GM19351 (cell line): ENCODE measurements at regions not wholly inside any gene's neighbourhood (a gene's known extent, or its start where the extent isn't known, plus 50 kb on each side); places are given as distances from the start of the nearest gene placed in this dataset.
"Not testable (repeated sequence)": the region's sequence is repeated elsewhere in the genome, so short reads cannot be mapped to it uniquely, and the experiment has no call there.

Source experiments
- ATAC-seq: cut with Tn5 transposase; IDR thresholded peaks from one replicate; pipeline ENCODE4 v1.9.1; 2021; ENCODE audit warnings: mild to moderate bottlenecking, moderate library complexity; ENCODE audit not compliant: unreplicated experiment

- no peak for ATAC-seq
Measured at GRCh38 chr18:52228166-52228565, 111.8 kb upstream of the DCC start.

GRCh38 chr18:52236131-52236530 is 103.9 kb upstream of the DCC start:
- ATAC-seq: no peak

GRCh38 chr18:52237551-52237950 is 102.4 kb upstream of the DCC start:
- ATAC-seq: no peak

GRCh38 chr18:52242711-52243110 is 97.3 kb upstream of the DCC start:
- ATAC-seq: no peak

DNA sequence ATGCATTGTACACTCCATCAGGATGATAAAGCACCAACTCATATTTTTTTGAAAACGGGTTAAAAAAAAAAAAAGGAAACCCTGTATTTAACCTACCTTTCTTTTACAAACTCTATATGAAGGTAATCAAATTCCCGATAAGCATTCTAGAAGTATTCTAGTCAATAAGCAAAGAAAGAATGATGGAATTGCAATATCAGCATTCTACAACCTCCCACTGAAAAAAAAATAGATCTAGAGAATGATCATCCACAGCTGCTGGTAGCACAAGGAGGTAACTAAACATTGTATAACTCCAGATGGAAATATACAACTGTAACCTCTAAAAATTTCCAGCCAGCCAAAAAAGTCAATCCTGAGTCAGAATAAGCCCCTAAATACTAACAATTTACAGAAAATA is 95.3 kb upstream of the DCC start:
- no peak for ATAC-seq

DNA sequence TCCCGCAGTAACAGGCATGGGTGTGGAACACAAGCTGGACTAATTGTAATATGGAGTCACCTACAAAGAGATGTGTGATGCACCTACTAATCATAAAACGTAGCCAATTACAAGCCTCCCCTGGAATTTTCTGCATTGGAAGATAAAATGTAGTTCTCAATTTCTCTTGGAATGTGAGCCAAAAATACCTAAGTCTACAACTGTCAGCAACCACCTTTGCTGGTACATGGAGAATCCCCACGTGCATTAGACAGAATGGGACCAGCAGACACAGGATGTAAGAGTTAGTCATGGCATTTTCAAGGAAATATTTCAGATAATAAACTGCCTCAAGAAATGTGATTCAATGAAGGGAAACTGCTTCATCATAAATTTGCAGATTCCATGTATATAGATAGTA is 85.6 kb upstream of the DCC start:
- no peak for ATAC-seq

DNA sequence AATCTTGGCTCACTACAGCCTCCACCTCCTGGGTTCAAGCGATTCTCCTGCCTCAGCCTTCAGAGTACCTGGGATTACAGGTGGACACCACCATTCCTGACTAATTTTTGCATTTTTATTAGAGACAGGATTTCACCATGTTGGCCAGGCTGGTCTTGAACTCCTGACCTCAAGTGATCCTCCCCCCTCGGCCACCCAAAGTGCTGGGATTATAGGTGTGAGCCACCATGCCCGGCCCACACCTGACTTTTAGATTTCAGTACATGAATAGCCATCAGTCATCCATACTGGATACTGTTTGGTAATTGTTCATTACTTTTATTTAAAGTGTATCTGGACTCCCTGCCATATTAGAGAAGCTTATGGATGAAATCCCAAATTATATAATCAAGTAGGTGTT is 82.6 kb upstream of the DCC start:
- not testable (repeated sequence) for ATAC-seq

DNA sequence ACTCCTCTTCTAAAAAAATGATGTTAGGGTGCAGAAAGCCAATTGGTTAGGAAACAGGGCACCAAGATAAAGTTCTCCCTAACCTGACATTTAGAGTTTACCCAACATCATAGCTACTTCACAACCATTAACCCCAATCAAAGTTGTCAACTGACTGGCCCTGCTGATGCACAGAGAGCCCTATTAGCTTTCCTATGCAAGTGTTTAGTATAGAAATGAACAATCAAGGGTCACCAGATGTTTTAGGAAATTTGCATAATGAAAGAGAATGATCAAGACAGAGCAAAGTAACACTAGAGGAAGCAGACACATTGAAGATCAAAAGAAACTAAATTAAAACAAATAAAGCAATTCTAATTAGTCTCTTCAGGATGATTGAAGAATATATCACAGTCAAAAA is 64.2 kb upstream of the DCC start:
- ATAC-seq: peak; percentile 53

DNA sequence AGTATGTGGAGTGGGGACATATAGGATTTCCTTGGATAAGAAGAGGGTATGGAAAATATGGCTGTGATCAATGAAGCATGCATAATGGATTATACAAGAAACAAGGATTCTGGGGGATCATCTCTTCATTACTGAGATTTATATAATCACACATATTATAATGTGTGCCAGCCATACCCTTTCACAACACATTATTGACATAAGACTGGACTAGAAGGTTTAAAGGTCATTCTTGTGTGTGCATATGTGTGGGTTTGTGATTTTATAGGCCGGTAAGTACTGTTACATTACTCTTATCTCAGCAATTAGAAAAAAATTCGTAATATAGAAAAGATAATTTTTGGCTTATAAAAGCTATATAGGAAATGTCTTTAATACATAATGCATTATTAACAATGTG is 62.2 kb upstream of the DCC start:
- ATAC-seq: no peak

- ATAC-seq: no peak
Measured at GRCh38 chr18:52278191-52278590, 61.8 kb upstream of the DCC start.

- no peak for ATAC-seq
Measured at GRCh38 chr18:52280702-52281101, 59.3 kb upstream of the DCC start.

DNA sequence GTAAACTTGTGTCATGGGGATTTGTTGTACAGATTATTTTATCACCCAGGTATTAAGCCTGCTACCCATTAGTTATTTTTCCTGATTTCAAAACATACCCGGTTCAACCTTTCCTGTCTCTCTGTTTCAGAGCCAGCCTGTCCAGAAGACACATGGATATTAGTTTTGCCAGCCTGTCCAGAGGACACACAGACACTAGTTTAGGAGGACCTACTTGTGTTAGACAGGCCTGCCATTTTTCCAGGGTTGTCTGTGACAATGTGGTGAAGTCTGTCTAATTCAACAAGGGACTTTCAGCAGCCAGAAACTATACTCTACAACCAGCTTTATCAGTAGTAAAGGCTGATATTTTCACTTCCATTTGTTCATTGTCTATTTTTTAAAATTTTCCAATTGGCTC is 56.1 kb upstream of the DCC start:
- ATAC-seq: no peak

- no peak for ATAC-seq
Measured at GRCh38 chr18:52286675-52287074, 53.3 kb upstream of the DCC start.

GRCh38 chr18:52287151-52287550 is 52.8 kb upstream of the DCC start:
- no peak for ATAC-seq

DNA sequence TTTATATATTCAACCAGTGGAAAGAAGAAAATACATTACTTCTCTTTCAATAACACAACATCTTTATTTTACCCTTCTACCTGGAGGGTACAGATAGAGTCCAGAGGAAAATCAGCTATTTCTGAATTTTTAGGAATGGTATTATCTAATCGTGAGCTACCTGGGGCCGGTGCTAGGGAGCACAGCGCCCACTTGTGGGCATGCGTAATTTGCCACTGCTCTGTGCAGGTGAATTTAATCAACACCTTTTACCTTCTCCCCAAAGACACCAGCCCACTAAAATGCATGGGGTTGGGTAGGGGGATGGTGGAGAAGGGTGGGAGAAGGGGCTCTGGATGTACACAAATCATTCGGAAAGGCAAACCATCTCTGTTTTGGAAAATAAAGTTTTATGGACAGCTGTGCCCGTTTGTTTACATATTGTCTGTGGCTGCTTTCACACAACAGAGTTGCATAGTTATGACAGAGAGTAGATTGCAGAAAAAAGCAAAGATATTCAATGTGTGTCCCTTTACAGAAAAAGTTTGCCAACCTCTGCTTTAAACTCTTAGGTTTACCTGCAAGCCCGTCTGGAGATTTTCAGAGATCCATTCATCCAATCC is 51.5 kb upstream of the DCC start:
- ATAC-seq: peak; percentile 72

GRCh38 chr18:52289392-52289791 is 50.6 kb upstream of the DCC start:
- ATAC-seq: no peak
